Activated CD4-positive, alpha-beta T cell treated with anti-CD3 and anti-CD28 coated beads, Interleukin-2, amount 50 U/mL, for 16 hours (primary cell): ENCODE measurements at regions not wholly inside any gene's neighbourhood (a gene's known extent, or its start where the extent isn't known, plus 50 kb on each side); places are given as distances from the start of the nearest gene placed in this dataset.

Source experiments
- DNase-seq: peaks from one replicate; pipeline ENCODE4 v3.0.0-alpha.2; 2020

DNA sequence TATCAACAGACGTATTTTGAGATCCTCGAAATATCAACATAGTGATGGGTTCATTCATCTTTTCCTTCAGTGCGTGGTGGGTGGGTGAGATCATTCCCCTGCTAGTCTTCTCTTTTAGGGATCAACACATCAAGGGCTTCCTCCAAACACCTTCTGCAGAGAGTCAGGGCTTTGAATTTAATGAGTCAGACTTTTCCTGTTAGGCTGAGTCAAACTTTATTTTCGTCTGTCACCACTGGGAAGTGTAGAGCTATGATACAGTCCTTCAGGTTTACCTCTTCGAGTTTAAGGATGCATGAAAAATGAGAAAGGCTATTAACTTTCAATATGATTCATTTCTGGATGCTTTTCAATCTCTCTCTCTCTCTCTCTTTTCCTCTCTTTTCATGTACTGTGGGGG, 189.1 kb downstream of the BMP2 start:
- DNase-seq = no peak

DNA sequence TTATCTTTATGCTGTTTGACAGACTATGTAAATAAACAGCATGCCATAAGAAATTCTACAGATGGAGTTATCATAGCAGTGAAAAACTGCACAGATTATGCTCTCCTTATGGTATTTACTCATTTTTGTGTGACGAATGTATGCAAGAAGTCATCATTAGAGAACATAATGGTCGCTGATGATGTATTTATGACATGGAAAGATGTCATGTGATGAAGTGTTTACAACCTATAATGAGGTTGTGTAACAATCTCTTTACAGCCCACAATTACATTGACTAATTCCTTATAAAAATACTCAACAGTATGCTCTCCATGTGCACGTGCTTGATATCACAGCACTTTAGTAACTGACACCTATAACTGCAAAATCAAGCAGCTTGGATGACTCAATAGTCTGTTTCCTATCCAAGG, 192.4 kb downstream of the BMP2 start:
- DNase-seq = no peak

GRCh38 chr20:6966721-6967120, 199.2 kb downstream of the BMP2 start:
- DNase-seq = no peak

- DNase-seq = no peak
Observed at GRCh38 chr20:6974838-6975237, 207.4 kb downstream of the BMP2 start.

GRCh38 chr20:6975311-6975710, 207.8 kb downstream of the BMP2 start:
- no peak for DNase-seq

- DNase-seq = no peak
Observed at GRCh38 chr20:6976106-6976900, 208.8 kb downstream of the BMP2 start.

- no peak for DNase-seq
Observed at GRCh38 chr20:6979621-6980020, 212.1 kb downstream of the BMP2 start.

GRCh38 chr20:6993011-6993410, 225.5 kb downstream of the BMP2 start:
- DNase-seq = no peak

- no peak for DNase-seq
Observed at GRCh38 chr20:6993511-6993910, 226.0 kb downstream of the BMP2 start.

DNA sequence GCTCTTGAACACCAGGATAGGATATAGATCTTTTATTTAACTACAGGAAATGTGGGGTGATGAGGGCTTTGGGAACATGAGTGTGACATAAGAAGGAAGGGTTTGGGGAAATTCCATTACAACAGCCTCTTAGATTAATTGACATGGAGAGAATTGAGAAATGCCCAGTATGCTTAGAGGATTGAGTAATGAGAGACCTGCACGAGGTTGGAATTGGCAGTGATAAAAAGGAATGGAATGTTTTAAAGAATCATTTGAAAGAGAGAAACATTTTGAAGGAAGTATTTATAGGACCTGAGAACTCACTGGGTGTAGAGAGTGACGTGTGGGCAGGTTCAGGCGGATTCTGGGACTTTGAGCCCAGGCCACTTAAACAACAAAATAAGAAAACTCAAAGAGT, 227.0 kb downstream of the BMP2 start:
- no peak for DNase-seq

GRCh38 chr20:6998909-6999308, 231.4 kb downstream of the BMP2 start:
- DNase-seq = no peak

DNA sequence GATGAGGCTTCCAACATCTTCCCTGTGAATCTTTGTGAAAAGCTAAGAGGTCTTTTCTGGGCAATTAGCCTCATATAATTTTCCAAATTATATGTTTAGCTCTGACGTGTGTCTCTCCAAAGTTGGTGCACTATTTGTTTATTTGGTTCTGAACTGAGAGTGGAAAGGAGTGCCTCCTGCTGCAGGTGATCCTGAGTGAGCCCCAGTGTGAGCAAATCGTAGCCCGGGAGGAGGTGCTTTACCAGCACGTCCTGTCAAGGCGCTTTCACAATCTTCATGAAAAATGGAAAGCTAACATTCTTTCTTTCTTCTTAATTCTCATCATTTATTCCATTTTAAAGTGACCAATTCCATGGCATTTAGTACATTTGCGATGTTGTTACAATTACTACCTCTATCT, 231.9 kb downstream of the BMP2 start:
- no peak for DNase-seq

GRCh38 chr20:7003598-7003997, 236.1 kb downstream of the BMP2 start:
- peak; percentile 10 for DNase-seq

DNA sequence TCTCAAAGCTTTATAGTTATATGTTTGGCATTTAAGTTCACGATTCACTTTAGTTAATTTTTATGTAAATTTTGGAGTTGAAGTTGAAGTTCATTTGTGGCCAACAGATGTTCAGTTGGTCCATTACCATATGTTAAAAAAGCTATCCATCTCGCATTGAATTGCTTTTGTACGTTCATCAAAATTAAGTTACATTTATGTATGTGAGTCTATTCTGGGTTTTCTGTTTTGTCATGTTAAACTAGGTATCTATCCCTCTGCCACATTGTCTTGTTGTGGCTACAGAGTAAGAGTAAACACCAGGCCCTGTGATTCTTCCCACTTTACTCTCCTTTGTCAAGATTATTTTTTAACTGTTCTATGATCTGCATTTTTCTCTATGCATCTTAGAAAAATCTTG, 237.3 kb downstream of the BMP2 start:
- no peak for DNase-seq

DNA sequence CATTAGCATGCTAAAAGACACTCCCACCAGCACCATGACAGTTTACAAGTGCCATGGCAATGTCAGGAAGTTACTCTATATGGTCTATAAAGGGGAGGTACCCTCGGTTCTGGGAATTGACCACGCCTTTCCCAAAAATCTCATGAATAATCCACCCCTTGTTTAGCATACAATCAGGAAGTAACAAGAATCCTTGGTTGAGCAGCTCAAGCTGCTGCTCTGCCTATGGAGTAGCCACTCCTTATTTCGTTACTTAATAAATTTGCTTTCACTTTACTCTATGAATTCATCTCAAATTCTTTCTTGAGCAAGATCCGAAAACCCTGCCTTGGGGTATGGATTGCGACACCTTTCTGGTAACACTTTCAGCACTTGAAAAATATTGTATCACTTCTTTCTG, 243.0 kb downstream of the BMP2 start:
- no peak for DNase-seq

DNA sequence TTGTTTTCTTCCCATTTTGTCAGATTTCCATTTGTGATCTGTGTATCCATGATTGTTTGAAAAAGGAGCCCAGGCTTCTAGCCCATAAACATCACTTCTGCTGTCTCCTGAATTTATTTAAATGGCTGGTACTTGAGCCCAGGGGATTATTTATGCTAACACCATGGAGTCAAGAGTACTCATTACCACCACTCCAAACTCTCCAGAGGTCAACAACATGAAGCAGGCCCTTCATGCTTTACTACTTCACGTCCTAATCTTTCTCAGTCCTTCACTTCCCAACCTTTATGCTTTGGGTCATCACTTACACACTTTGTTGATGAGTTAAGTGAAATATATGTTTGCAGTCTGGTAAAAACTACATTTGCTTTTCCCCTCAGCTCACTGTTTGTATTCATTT, 247.8 kb downstream of the BMP2 start:
- DNase-seq = no peak

- no peak for DNase-seq
Observed at GRCh38 chr20:7022597-7022996, 255.1 kb downstream of the BMP2 start.

DNA sequence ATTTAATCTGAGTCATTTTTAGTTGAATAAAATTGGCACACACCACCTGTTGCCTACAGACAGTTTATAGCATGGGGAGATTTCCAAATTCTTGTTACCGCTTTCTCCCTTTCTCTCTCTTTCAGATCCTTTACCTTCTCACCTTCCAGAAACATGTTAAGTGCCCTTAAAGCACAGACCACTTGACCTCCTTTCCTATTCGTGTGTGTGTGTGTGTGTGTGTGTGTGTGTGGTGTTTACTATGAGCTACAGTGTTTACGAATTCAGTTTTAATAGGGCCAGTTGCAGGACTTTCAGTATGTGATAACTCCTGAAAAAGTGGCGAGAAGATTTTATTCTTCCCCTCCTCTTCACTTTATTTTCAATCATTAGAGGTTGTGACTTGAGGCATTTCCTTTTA, 258.1 kb downstream of the BMP2 start:
- DNase-seq = no peak

DNA sequence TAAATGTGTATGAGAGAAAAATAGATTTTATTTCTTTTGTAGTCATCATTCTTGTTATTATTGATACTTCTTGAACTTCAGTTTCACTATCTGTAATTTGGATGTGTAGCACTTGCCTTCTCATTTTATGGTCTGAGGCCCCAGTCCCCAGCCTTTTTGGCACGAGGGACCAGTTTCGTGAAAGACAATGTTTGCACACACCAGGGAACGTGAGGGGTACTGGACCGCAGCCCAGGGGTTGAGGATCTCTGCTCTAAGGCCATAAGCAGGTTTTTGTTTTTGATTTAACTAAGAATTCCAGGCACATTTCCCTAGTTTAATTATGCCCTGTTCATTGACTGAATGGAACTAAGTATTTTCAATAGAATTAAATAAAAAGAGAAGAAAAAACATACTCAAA, 261.5 kb downstream of the BMP2 start:
- no peak for DNase-seq

DNA sequence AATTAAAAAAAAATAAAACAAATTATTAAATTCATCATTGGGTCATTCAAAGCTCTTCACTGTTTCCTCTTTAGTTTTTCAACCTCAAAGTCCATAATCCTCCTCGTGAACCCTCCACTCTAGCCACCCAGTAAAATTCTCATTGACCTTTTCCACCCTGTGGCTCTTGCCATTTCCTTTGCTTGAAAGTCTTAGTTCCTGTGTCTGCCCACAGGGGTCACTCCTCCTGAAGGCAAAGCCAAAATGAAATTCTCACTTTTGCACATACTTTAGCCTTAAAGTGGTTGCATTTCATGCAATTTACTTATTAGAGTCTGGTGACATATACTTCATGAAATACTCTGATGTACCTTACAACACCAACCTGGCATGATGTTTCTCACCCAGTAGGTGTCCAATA, 263.7 kb downstream of the BMP2 start:
- DNase-seq = no peak

DNA sequence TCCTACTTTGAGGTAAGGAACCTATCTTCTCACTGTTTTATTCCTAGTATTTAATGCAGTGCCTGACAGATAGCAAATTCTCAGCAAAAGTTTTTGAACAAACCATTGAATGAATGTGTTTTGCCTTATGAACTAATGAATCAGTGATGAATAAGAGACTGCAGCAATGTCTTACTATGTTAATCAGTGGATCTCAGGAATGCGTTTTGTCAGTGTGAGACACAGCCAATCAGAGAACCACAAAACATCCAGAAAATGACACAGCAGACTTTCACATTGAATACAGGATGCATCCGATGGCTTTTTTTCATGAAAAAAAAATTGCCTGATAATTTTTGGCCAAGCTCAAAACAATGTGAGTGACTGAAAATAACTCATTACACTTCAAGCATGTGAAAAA, 270.5 kb downstream of the BMP2 start:
- DNase-seq = no peak

DNA sequence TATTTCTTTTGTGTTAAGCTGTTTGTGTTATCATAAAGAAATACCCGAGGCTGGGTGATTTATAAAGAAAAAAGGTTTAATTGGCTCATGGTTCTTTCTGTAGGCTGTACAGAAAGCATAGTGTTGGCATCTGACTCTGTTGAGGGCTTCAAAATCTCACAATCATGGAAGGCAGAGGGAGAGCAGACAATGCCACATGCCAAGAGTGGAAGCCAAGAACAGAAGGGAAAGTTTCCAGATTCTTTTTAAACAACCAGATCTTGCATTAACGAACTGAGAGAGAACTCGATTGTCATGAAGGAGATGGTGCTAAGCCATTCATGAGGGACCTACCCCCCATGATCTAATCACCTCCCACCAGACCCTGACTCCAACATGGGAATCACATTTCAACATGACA, 290.1 kb downstream of the BMP2 start:
- no peak for DNase-seq

DNA sequence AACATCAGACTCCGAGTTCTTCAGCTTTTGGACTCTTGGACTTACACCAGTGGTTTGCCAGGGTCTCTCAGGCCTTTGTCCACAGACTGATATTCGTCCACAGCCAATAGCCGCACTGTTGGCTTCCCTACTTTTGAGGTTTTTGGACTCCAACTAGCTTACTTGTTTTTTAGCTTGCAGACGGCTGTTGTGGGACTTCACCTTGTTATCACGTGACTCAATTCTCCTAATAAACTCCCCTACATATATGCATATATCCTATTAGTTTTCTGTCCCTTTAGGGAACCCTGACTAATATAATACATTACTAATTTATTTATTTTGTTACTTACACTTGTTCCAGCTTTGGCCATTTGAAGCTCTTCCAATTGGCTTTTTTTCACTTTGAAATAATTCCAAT, 311.3 kb downstream of the BMP2 start:
- DNase-seq = no peak

DNA sequence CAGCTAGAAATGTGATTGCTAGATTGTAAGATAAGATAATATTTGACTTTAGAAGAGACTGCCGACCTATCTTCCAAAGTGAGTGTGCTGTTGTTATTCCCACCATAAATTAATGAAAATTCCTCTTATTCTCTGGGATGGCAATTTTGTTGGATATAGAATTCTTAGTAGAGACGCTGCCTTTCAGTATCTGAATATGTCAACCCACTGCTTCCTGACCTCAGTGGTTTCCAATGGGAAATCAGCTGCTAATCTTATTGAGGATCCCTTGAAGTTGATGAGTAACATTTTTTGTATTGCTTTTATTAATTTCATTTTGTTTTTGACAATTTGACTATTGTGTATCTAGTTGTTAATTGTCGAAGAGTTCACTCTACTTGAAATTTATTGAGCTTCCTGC, 313.0 kb downstream of the BMP2 start:
- DNase-seq = no peak

DNA sequence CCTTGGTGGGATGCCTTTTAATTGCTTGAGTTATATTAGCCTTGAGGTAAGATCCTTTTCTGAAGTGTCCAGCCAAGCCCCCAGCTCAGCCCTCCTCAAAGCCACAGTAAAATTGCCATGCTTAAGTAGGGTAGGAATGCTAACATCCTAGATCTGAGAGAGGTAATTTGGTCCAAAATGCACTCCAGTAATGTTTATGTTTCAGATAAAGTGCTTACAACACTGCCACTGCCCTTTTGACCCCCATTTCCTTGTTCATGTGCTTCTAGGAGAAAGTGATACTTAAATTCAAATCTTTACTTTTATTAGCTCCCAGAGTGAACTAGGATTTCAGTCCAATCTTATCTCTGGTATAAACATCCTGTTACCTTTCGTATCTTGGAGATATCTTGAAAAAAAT, 318.0 kb downstream of the BMP2 start:
- no peak for DNase-seq

GRCh38 chr20:7087803-7088202, 320.3 kb downstream of the BMP2 start:
- no peak for DNase-seq
